HepG2 (cell line): ENCODE measurements at regions not wholly inside any gene's neighbourhood (a gene's known extent, or its start where the extent isn't known, plus 50 kb on each side); places are given as distances from the start of the nearest gene placed in this dataset.

Source experiments
- BORCS8-MEF2B ChIP-seq: sonication (generic); formaldehyde crosslinking; IDR thresholded peaks from 2 replicates; pipeline ENCODE4 v1.8.0; 2022; ENCODE audit warnings: mild to moderate bottlenecking, missing genetic modification reagents
- CEBPG ChIP-seq: IDR thresholded peaks from 2 replicates; pipeline ENCODE4 v1.6.1; 2016
- EED ChIP-seq: sonication (generic); formaldehyde crosslinking; IDR thresholded peaks from 2 replicates; pipeline ENCODE4 v1.5.0; 2020; ENCODE audit warnings: mild to moderate bottlenecking, missing genetic modification reagents
- HDAC2 ChIP-seq: sonication (generic); formaldehyde crosslinking; IDR thresholded peaks from 2 replicates; pipeline ENCODE4 v1.4.0; 2020; ENCODE audit warnings: missing genetic modification reagents
- KMT2A ChIP-seq: sonication (generic); formaldehyde crosslinking; IDR thresholded peaks from 2 replicates; pipeline ENCODE4 v1.4.0; 2020; ENCODE audit warnings: missing genetic modification reagents
- MEF2D ChIP-seq: sonication (generic); formaldehyde crosslinking; IDR thresholded peaks from 2 replicates; pipeline ENCODE4 v1.5.1; 2020; ENCODE audit warnings: mild to moderate bottlenecking, missing genetic modification reagents
- MYC ChIP-seq: sonication (generic); formaldehyde crosslinking; IDR thresholded peaks from 2 replicates; pipeline ENCODE4 v1.9.0; 2021; ENCODE audit warnings: missing genetic modification reagents, borderline replicate concordance
- MYNN ChIP-seq: sonication (generic); formaldehyde crosslinking; IDR thresholded peaks from 2 replicates; pipeline ENCODE4 v1.4.0; 2020; ENCODE audit warnings: mild to moderate bottlenecking, low read depth, missing genetic modification reagents
- POLR2G ChIP-seq: fragments of 200-400 bp; formaldehyde crosslinking; IDR thresholded peaks from 2 replicates; pipeline ENCODE4 v1.6.1; 2018; ENCODE audit warnings: mild to moderate bottlenecking, low read depth, low read length, moderate library complexity
- ZBTB20 ChIP-seq: sonication (generic); formaldehyde crosslinking; IDR thresholded peaks from 2 replicates; pipeline ENCODE4 v1.8.1; 2023; ENCODE audit warnings: missing genetic modification reagents, low read depth, mild to moderate bottlenecking, borderline replicate concordance
- ZFP1 ChIP-seq: IDR thresholded peaks from 2 replicates; pipeline ENCODE4 v1.6.1; 2016
- ZNF296 ChIP-seq: sonication (generic); formaldehyde crosslinking; conservative IDR thresholded peaks from 2 replicates; pipeline ENCODE4 v1.5.0; 2020; ENCODE audit warnings: mild to moderate bottlenecking, missing genetic modification reagents
- ZNF552 ChIP-seq: sonication (generic); formaldehyde crosslinking; IDR thresholded peaks from 2 replicates; pipeline ENCODE4 v1.9.0; 2022; ENCODE audit warnings: missing genetic modification reagents, mild to moderate bottlenecking, borderline replicate concordance
- ZNF556 ChIP-seq: sonication (generic); formaldehyde crosslinking; IDR thresholded peaks from 2 replicates; pipeline ENCODE4 v1.4.0; 2020; ENCODE audit warnings: mild to moderate bottlenecking, missing genetic modification reagents, borderline replicate concordance
- ZNF644 ChIP-seq: IDR thresholded peaks from 2 replicates; pipeline ENCODE4 v1.6.1; 2016; ENCODE audit warnings: low read depth
- ZNF766 ChIP-seq: sonication (generic); formaldehyde crosslinking; IDR thresholded peaks from 2 replicates; pipeline ENCODE4 v1.5.0; 2020; ENCODE audit warnings: missing genetic modification reagents, borderline replicate concordance
- ZSCAN21 ChIP-seq: sonication (generic); formaldehyde crosslinking; IDR thresholded peaks from 2 replicates; pipeline ENCODE4 v1.8.0; 2022; ENCODE audit warnings: mild to moderate bottlenecking, missing genetic modification reagents, moderate library complexity, borderline replicate concordance
- TF ChIP-seq, protein P1 (sequence below): sonication (generic); formaldehyde crosslinking; IDR thresholded peaks from 2 replicates; pipeline ENCODE4 v1.8.1; 2023; ENCODE audit warnings: mild to moderate bottlenecking, moderate library complexity, missing genetic modification reagents
- TF ChIP-seq, protein P2 (sequence below): sonication (generic); formaldehyde crosslinking; IDR thresholded peaks from 2 replicates; pipeline ENCODE4 v1.5.0; 2020; ENCODE audit warnings: missing genetic modification reagents
- TF ChIP-seq, protein P3 (sequence below): sonication (generic); formaldehyde crosslinking; IDR thresholded peaks from 2 replicates; pipeline ENCODE4 v1.4.0; 2020; ENCODE audit warnings: missing genetic modification reagents
- TF ChIP-seq, protein P4 (sequence below): sonication (generic); formaldehyde crosslinking; IDR thresholded peaks from 2 replicates; pipeline ENCODE4 v1.4.0; 2020; ENCODE audit warnings: missing genetic modification reagents
- TF ChIP-seq, protein P5 (sequence below): sonication (generic); formaldehyde crosslinking; IDR thresholded peaks from 2 replicates; pipeline ENCODE4 v1.8.0; 2022; ENCODE audit warnings: missing genetic modification reagents, mild to moderate bottlenecking, moderate library complexity, borderline replicate concordance

DNA sequence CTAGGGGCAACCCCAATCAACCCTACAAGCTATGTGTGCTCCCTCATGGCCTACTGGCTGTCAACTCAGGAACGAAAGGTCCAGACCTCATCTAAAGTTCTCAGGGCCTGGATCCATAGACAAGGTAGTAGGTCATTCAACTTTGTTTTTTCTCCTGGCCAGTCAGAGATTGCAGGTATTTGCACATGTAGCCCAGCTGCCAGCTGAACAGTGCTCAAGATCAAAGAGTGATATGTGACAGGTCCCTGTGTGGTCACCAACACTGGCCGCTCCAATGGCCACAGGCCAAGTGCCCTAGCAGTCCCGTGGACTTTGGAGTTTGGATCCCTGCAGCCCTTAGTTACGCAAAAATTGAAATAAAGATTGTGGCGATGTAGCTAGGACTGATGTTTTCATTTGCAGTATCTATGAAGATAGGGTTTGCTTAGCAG lies 60.6 kb upstream of the ATXN1 start (continued):
- TF ChIP-seq, protein P1, sequence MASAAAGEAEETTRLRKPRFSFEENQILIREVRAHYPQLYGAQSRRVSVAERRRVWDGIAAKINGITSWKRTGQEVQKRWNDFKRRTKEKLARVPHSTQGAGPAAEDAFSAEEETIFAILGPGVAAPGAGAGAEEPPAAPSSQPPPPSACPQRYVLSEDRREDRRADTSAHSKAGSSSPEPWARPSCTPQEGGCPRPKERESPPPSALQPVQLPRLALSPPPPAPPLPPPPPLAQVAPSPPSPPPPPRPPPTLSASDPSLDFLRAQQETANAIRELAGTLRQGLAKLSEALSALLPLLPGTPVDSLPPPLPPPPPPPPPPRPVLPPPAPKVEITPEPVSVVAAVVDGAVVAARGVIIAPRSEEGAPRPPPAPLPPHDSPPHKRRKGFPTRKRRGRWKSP: peak; percentile 91
- TF ChIP-seq, protein P2, sequence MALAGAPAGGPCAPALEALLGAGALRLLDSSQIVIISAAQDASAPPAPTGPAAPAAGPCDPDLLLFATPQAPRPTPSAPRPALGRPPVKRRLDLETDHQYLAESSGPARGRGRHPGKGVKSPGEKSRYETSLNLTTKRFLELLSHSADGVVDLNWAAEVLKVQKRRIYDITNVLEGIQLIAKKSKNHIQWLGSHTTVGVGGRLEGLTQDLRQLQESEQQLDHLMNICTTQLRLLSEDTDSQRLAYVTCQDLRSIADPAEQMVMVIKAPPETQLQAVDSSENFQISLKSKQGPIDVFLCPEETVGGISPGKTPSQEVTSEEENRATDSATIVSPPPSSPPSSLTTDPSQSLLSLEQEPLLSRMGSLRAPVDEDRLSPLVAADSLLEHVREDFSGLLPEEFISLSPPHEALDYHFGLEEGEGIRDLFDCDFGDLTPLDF (CRISPR knock-in tag): no peak
- 0 out of 2 replicates have a peak, but pooled peaks have one; percentile 20 for TF ChIP-seq MYNN (CRISPR knock-in tag)
- TF ChIP-seq, protein P3, sequence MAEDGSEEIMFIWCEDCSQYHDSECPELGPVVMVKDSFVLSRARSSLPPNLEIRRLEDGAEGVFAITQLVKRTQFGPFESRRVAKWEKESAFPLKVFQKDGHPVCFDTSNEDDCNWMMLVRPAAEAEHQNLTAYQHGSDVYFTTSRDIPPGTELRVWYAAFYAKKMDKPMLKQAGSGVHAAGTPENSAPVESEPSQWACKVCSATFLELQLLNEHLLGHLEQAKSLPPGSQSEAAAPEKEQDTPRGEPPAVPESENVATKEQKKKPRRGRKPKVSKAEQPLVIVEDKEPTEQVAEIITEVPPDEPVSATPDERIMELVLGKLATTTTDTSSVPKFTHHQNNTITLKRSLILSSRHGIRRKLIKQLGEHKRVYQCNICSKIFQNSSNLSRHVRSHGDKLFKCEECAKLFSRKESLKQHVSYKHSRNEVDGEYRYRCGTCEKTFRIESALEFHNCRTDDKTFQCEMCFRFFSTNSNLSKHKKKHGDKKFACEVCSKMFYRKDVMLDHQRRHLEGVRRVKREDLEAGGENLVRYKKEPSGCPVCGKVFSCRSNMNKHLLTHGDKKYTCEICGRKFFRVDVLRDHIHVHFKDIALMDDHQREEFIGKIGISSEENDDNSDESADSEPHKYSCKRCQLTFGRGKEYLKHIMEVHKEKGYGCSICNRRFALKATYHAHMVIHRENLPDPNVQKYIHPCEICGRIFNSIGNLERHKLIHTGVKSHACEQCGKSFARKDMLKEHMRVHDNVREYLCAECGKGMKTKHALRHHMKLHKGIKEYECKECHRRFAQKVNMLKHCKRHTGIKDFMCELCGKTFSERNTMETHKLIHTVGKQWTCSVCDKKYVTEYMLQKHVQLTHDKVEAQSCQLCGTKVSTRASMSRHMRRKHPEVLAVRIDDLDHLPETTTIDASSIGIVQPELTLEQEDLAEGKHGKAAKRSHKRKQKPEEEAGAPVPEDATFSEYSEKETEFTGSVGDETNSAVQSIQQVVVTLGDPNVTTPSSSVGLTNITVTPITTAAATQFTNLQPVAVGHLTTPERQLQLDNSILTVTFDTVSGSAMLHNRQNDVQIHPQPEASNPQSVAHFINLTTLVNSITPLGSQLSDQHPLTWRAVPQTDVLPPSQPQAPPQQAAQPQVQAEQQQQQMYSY (CRISPR knock-in tag): no peak
- peak; percentile 23; the same call in 1 of the 2 replicates for TF ChIP-seq ZNF552
- TF ChIP-seq CEBPG (CRISPR knock-in tag): peak; percentile 95
- peak; percentile 94 for TF ChIP-seq MEF2D (CRISPR knock-in tag)
- TF ChIP-seq MYC (CRISPR knock-in tag): peak; percentile 79; the same call in 1 of the 2 replicates
- TF ChIP-seq EED (CRISPR knock-in tag): no peak
- TF ChIP-seq HDAC2: peak; percentile 99
- TF ChIP-seq ZNF766 (CRISPR knock-in tag): peak; percentile 68; the same call in 1 of the 2 replicates
- no peak for TF ChIP-seq POLR2G
- peak; percentile 58; the same call in 1 of the 2 replicates for TF ChIP-seq KMT2A (CRISPR knock-in tag)
- peak; percentile 99 for TF ChIP-seq ZNF644
- peak; percentile 97; the same call in 1 of the 2 replicates for TF ChIP-seq ZBTB20
- TF ChIP-seq, protein P4, sequence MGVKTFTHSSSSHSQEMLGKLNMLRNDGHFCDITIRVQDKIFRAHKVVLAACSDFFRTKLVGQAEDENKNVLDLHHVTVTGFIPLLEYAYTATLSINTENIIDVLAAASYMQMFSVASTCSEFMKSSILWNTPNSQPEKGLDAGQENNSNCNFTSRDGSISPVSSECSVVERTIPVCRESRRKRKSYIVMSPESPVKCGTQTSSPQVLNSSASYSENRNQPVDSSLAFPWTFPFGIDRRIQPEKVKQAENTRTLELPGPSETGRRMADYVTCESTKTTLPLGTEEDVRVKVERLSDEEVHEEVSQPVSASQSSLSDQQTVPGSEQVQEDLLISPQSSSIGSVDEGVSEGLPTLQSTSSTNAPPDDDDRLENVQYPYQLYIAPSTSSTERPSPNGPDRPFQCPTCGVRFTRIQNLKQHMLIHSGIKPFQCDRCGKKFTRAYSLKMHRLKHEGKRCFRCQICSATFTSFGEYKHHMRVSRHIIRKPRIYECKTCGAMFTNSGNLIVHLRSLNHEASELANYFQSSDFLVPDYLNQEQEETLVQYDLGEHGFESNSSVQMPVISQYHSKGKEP (CRISPR knock-in tag): 0 out of 2 replicates have a peak, but pooled peaks have one; percentile 73
- TF ChIP-seq BORCS8-MEF2B: peak; percentile 85; the same call in 1 of the 2 replicates
- TF ChIP-seq ZFP1 (CRISPR knock-in tag): peak; percentile 95
- peak; percentile 90 for TF ChIP-seq ZSCAN21 (CRISPR knock-in tag)
- peak; percentile 93; the same call in 1 of the 2 replicates for TF ChIP-seq ZNF556 (CRISPR knock-in tag)
- TF ChIP-seq, protein P5, sequence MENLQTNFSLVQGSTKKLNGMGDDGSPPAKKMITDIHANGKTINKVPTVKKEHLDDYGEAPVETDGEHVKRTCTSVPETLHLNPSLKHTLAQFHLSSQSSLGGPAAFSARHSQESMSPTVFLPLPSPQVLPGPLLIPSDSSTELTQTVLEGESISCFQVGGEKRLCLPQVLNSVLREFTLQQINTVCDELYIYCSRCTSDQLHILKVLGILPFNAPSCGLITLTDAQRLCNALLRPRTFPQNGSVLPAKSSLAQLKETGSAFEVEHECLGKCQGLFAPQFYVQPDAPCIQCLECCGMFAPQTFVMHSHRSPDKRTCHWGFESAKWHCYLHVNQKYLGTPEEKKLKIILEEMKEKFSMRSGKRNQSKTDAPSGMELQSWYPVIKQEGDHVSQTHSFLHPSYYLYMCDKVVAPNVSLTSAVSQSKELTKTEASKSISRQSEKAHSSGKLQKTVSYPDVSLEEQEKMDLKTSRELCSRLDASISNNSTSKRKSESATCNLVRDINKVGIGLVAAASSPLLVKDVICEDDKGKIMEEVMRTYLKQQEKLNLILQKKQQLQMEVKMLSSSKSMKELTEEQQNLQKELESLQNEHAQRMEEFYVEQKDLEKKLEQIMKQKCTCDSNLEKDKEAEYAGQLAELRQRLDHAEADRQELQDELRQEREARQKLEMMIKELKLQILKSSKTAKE (CRISPR knock-in tag): peak; percentile 93
- TF ChIP-seq ZNF296: peak; percentile 99
